SK-N-SH treated with all-trans-retinoic acid at 6 μM for 48 hours (cell line): ENCODE measurements at regions not wholly inside any gene's neighbourhood (a gene's known extent, or its start where the extent isn't known, plus 50 kb on each side); places are given as distances from the start of the nearest gene placed in this dataset.
"Not testable (repeated sequence)": the region's sequence is repeated elsewhere in the genome, so short reads cannot be mapped to it uniquely, and the experiment has no call there.

ENCODE experiments used
- ATAC-seq: fragments of 200-7000 bp; cut with Tn5 transposase; 3 replicates; pipeline ENCODE4 v1.9.1; 2020; ENCODE audit warnings: mild to moderate bottlenecking, moderate library complexity
- BACH2 ChIP-seq: fragments of 250-450 bp; sonication (Bioruptor Pico); IDR thresholded peaks from 2 replicates; pipeline ENCODE4 v1.9.0; 2021; ENCODE audit warnings: mild to moderate bottlenecking, borderline replicate concordance
- CREB5 ChIP-seq: fragments of 250-450 bp; sonication (Bioruptor Pico); IDR thresholded peaks from 2 replicates; pipeline ENCODE4 v1.5.1; 2020; ENCODE audit warnings: low read depth, mild to moderate bottlenecking, moderate library complexity
- CSDC2 ChIP-seq: fragments of 250-450 bp; sonication (Bioruptor Pico); IDR thresholded peaks from 2 replicates; pipeline ENCODE4 v1.5.0; 2020; ENCODE audit warnings: mild to moderate bottlenecking, moderate library complexity
- CSRNP3 ChIP-seq: fragments of 250-450 bp; sonication (Bioruptor Pico); IDR thresholded peaks from 2 replicates; pipeline ENCODE4 v1.5.1; 2021; ENCODE audit warnings: mild to moderate bottlenecking, moderate library complexity
- ESRRG ChIP-seq: fragments of 250-450 bp; sonication (Bioruptor Pico); IDR thresholded peaks from 2 replicates; pipeline ENCODE4 v1.6.1; 2021; ENCODE audit warnings: mild to moderate bottlenecking
- GLIS3 ChIP-seq: fragments of 250-450 bp; sonication (Bioruptor Pico); IDR thresholded peaks from 2 replicates; pipeline ENCODE4 v1.5.0; 2020; ENCODE audit warnings: mild to moderate bottlenecking, moderate library complexity
- ISL1 ChIP-seq: fragments of 250-450 bp; sonication (Bioruptor Pico); IDR thresholded peaks from 2 replicates; pipeline ENCODE4 v2.1.2; 2022; ENCODE audit warnings: mild to moderate bottlenecking, moderate library complexity
- OSR1 ChIP-seq: fragments of 250-450 bp; sonication (Bioruptor Pico); IDR thresholded peaks from 2 replicates; pipeline ENCODE4 v1.8.0; 2022; ENCODE audit warnings: moderate library complexity, mild to moderate bottlenecking, inconsistent platforms
- PATZ1 ChIP-seq: fragments of 250-450 bp; sonication (Bioruptor Pico); IDR thresholded peaks from 2 replicates; pipeline ENCODE4 v1.8.0; 2020; ENCODE audit warnings: mild to moderate bottlenecking, moderate library complexity, borderline replicate concordance
- PPARA ChIP-seq: fragments of 250-450 bp; sonication (Bioruptor Pico); IDR thresholded peaks from 2 replicates; pipeline ENCODE4 v1.5.0; 2020; ENCODE audit warnings: mild to moderate bottlenecking, borderline replicate concordance
- RARB ChIP-seq: fragments of 250-450 bp; sonication (Bioruptor Pico); IDR thresholded peaks from 2 replicates; pipeline ENCODE4 v1.8.0; 2021; ENCODE audit warnings: mild to moderate bottlenecking, moderate library complexity
- SNAI2 ChIP-seq: fragments of 250-450 bp; sonication (Bioruptor Pico); IDR thresholded peaks from 2 replicates; pipeline ENCODE4 v1.5.0; 2020; ENCODE audit warnings: mild to moderate bottlenecking, moderate library complexity
- TCF4 ChIP-seq: fragments of 250-450 bp; sonication (Bioruptor Pico); IDR thresholded peaks from 2 replicates; pipeline ENCODE4 v1.8.0; 2021; ENCODE audit warnings: mild to moderate bottlenecking, moderate library complexity, borderline replicate concordance
- TOX ChIP-seq: fragments of 250-450 bp; sonication (Bioruptor Pico); IDR thresholded peaks from 2 replicates; pipeline ENCODE4 v1.8.0; 2021; ENCODE audit warnings: mild to moderate bottlenecking, moderate library complexity, borderline replicate concordance
- TSHZ2 ChIP-seq: fragments of 250-450 bp; sonication (Bioruptor Pico); IDR thresholded peaks from 2 replicates; pipeline ENCODE4 v1.5.0; 2020; ENCODE audit warnings: mild to moderate bottlenecking, moderate library complexity
- ZFP3 ChIP-seq: fragments of 250-450 bp; sonication (Bioruptor Pico); IDR thresholded peaks from 2 replicates; pipeline ENCODE4 v1.5.0; 2020; ENCODE audit warnings: mild to moderate bottlenecking, moderate library complexity
- ZFP30 ChIP-seq: fragments of 450-650 bp; formaldehyde crosslinking; IDR thresholded peaks from 2 replicates; pipeline ENCODE4 v1.5.0; 2022; ENCODE audit warnings: mild to moderate bottlenecking, moderate library complexity
- ZNF565 ChIP-seq: fragments of 450-650 bp; formaldehyde crosslinking; conservative IDR thresholded peaks from 2 replicates; pipeline ENCODE4 v1.5.0; 2020; ENCODE audit warnings: low read depth, mild to moderate bottlenecking, moderate library complexity
- ZNF70 ChIP-seq: fragments of 450-650 bp; formaldehyde crosslinking; IDR thresholded peaks from 2 replicates; pipeline ENCODE4 v1.5.0; 2020; ENCODE audit warnings: mild to moderate bottlenecking, moderate library complexity
- ZNF8 ChIP-seq: fragments of 450-650 bp; formaldehyde crosslinking; IDR thresholded peaks from 2 replicates; pipeline ENCODE4 v1.5.0; 2020; ENCODE audit warnings: mild to moderate bottlenecking, moderate library complexity

- TF ChIP-seq ZNF70 (CRISPR knock-in tag) (no peak), ZFP30 (no peak), ZNF8 (no peak), ZFP3 (CRISPR knock-in tag) (no peak), TSHZ2 (CRISPR knock-in tag) (no peak), CSDC2 (CRISPR knock-in tag) (no peak), GLIS3 (CRISPR knock-in tag) (no peak), BACH2 (CRISPR knock-in tag) (no peak), ZNF565 (CRISPR knock-in tag) (no peak), CSRNP3 (CRISPR knock-in tag) (no peak), SNAI2 (no peak), RARB (no peak), ISL1 (CRISPR knock-in tag) (no peak), ESRRG (CRISPR knock-in tag) (no peak), PPARA (CRISPR knock-in tag) (no peak)
- no peak for ATAC-seq
Observed at GRCh38 chr2:129024796-129025195, 706.1 kb upstream of the HS6ST1 start.

GRCh38 chr2:129035992-129036391 lies 717.3 kb upstream of the HS6ST1 start:
- ATAC-seq: no peak
- TF ChIP-seq CSDC2 (CRISPR knock-in tag): no peak
- TF ChIP-seq ZNF70 (CRISPR knock-in tag): no peak
- no peak for TF ChIP-seq TCF4
- TF ChIP-seq ZNF565 (CRISPR knock-in tag): no peak
- TF ChIP-seq OSR1: no peak
- TF ChIP-seq ESRRG (CRISPR knock-in tag): no peak
- TF ChIP-seq BACH2 (CRISPR knock-in tag): no peak
- no peak for TF ChIP-seq PATZ1 (CRISPR knock-in tag)
- no peak for TF ChIP-seq CSRNP3 (CRISPR knock-in tag)
- no peak for TF ChIP-seq PPARA (CRISPR knock-in tag)
- no peak for TF ChIP-seq GLIS3 (CRISPR knock-in tag)

GRCh38 chr2:129043677-129044076 lies 725.0 kb upstream of the HS6ST1 start:
- ATAC-seq: not testable (repeated sequence)

- not testable (repeated sequence) for ATAC-seq
Observed at GRCh38 chr2:129046475-129046874, 727.8 kb upstream of the HS6ST1 start.

- ATAC-seq: no peak
- TF ChIP-seq PATZ1 (CRISPR knock-in tag) (no peak), CREB5 (CRISPR knock-in tag) (no peak), TOX (no peak), SNAI2 (no peak), TCF4 (no peak), TSHZ2 (CRISPR knock-in tag) (no peak)
- TF ChIP-seq, all 23 proteins: peak for 0
Observed at GRCh38 chr2:129050101-129050500, 731.4 kb upstream of the HS6ST1 start.
